ENCODE measurements at regions not wholly inside any gene's neighbourhood (a gene's known extent, or its start where the extent isn't known, plus 50 kb on each side); places are given as distances from the start of the nearest gene placed in this dataset.

GRCh38 chr12:125922330-125922729 is 857.1 kb downstream of the AACS start:
- Histone ChIP-seq H3K9me3 (ENCODE audit: low read length) (no peaks in the 10 kb centered on the region), H3K9me2 (ENCODE audit: insufficient read depth, low read length) (no peaks in the 10 kb centered on the region), H3K4me2 (ENCODE audit: low read length) (no peak overlapping the region), H4K20me1 (ENCODE audit: insufficient read depth, low read length) (no peaks in the 10 kb centered on the region), H3K36me3 (ENCODE audit: insufficient read depth, low read length) (no peaks in the 10 kb centered on the region), H2AFZ (ENCODE audit: low read length) (no peak overlapping the region), H3K27ac (ENCODE audit: low read depth, low read length, poor library complexity, severe bottlenecking) (no peak overlapping the region), H3K4me1 (ENCODE audit: insufficient read depth, low read length, poor library complexity, severe bottlenecking) (no peaks in the 10 kb centered on the region), H3K79me2 (ENCODE audit: insufficient read depth, low read depth, low read length) (no peaks in the 10 kb centered on the region), H3K4me3 (ENCODE audit: low read depth, low read length, poor library complexity, severe bottlenecking) (no peak overlapping the region)
- BruUV-seq (replicated peaks): no TSS peak
- no peak for TF ChIP-seq EZH2phosphoT487 (IDR thresholded peaks at IDR 0.05; ENCODE audit: borderline replicate concordance, low read depth, low read length)
- DNase-seq (ENCODE audit: low spot score): no peak
- ChIA-PET CTCF (ENCODE audit: unreplicated experiment) (no interaction called here), POLR2A (no interaction called here)
- intact Hi-C loops (cut with micrococcal nuclease; ENCODE audit: unreplicated experiment): no loop called here

- H3K9me2 ChIP-seq (ENCODE audit: insufficient read depth, low read length): no peaks in the 10 kb centered on the region
- DNase-seq (ENCODE audit: low spot score): no peak
- H3K4me3 ChIP-seq (ENCODE audit: low read depth, low read length, poor library complexity, severe bottlenecking): no peak overlapping the region
- no peaks in the 10 kb centered on the region for H3K4me1 ChIP-seq (ENCODE audit: insufficient read depth, low read length, poor library complexity, severe bottlenecking)
- intact Hi-C loops (cut with micrococcal nuclease; ENCODE audit: unreplicated experiment): no loop called here
- H3K79me2 ChIP-seq (ENCODE audit: insufficient read depth, low read depth, low read length): no peaks in the 10 kb centered on the region
- H4K20me1 ChIP-seq (ENCODE audit: insufficient read depth, low read length): no peaks in the 10 kb centered on the region
- no peak overlapping the region for H3K4me2 ChIP-seq (ENCODE audit: low read length)
- no peak overlapping the region for H2AFZ ChIP-seq (ENCODE audit: low read length)
- TF ChIP-seq EZH2phosphoT487 (IDR thresholded peaks at IDR 0.05; ENCODE audit: borderline replicate concordance, low read depth, low read length): no peak
- TF ChIP-seq CTCF (conservative IDR thresholded peaks at IDR 0.05; ENCODE audit: low read length): no peak
- ChIA-PET POLR2A (no interaction called here), CTCF (ENCODE audit: unreplicated experiment) (no interaction called here)
- H3K27ac ChIP-seq (ENCODE audit: low read depth, low read length, poor library complexity, severe bottlenecking): no peak overlapping the region
- H3K9me3 ChIP-seq (ENCODE audit: low read length): no peaks in the 10 kb centered on the region
- no TSS peak for BruUV-seq (replicated peaks)
- H3K36me3 ChIP-seq (ENCODE audit: insufficient read depth, low read length): no peaks in the 10 kb centered on the region
Measured at GRCh38 chr12:125936502-125936901, 871.3 kb downstream of the AACS start.

- TF ChIP-seq EZH2phosphoT487 (IDR thresholded peaks at IDR 0.05; ENCODE audit: borderline replicate concordance, low read depth, low read length) (no peak), CTCF (conservative IDR thresholded peaks at IDR 0.05; ENCODE audit: low read length) (no peak)
- ChIA-PET POLR2A (interaction anchor here (0.5 kb wide), 1 partner anchor 1415 kb away, joined by 5 read pairs; no protein-coding TSS in a partner anchor), CTCF (ENCODE audit: unreplicated experiment) (no interaction called here)
- no peaks in the 10 kb centered on the region for H3K9me2 ChIP-seq (ENCODE audit: insufficient read depth, low read length)
- H2AFZ ChIP-seq (ENCODE audit: low read length): no peak overlapping the region
- H4K20me1 ChIP-seq (ENCODE audit: insufficient read depth, low read length): no peaks in the 10 kb centered on the region
- no peak overlapping the region for H3K4me3 ChIP-seq (ENCODE audit: low read depth, low read length, poor library complexity, severe bottlenecking)
- H3K79me2 ChIP-seq (ENCODE audit: insufficient read depth, low read depth, low read length): no peaks in the 10 kb centered on the region
- no peaks in the 10 kb centered on the region for H3K4me1 ChIP-seq (ENCODE audit: insufficient read depth, low read length, poor library complexity, severe bottlenecking)
- BruUV-seq (replicated peaks): no TSS peak
- H3K36me3 ChIP-seq (ENCODE audit: insufficient read depth, low read length): no peaks in the 10 kb centered on the region
- intact Hi-C loops (cut with micrococcal nuclease; ENCODE audit: unreplicated experiment): no loop called here
- DNase-seq (ENCODE audit: low spot score): no peak
- H3K4me2 ChIP-seq (ENCODE audit: low read length): no peak overlapping the region
- H3K9me3 ChIP-seq (ENCODE audit: low read length): no peaks in the 10 kb centered on the region
- H3K27ac ChIP-seq (ENCODE audit: low read depth, low read length, poor library complexity, severe bottlenecking): no peak overlapping the region
Measured at GRCh38 chr12:125944446-125944845, 879.2 kb downstream of the AACS start.
